Cardiac fibroblast (primary cell): ENCODE measurements at regions not wholly inside any gene's neighbourhood (a gene's known extent, or its start where the extent isn't known, plus 50 kb on each side); places are given as distances from the start of the nearest gene placed in this dataset.

Experiments
- DNase-seq, 2 donors: peaks; one replicate each; pipeline versions ENCODE4 v3.0.0 to v3.0.0-alpha.2; 2010; ENCODE audit warnings: low read depth in 2 of 2
- H3K4me3 ChIP-seq, 2 donors: replicated peaks in 1 of 2; 1 replicate in 1 of 2; 2 replicates in 1 of 2; pipeline ENCODE4 v1.5.1; 2011; ENCODE audit warnings: low read depth in 2 of 2, low read length in 2 of 2, mild to moderate bottlenecking in 2 of 2, moderate library complexity in 1 of 2
- CTCF ChIP-seq: IDR thresholded peaks from one replicate; pipeline ENCODE4 v1.5.1; 2011; ENCODE audit warnings: low read depth, mild to moderate bottlenecking, low read length, inconsistent platforms

GRCh38 chrX:20354505-20354904 lies 87.8 kb upstream of the RPS6KA3 start:
- no peak for TF ChIP-seq CTCF
- DNase-seq = no peak

GRCh38 chrX:20352935-20353336 lies 86.2 kb upstream of the RPS6KA3 start:
- no peak for TF ChIP-seq CTCF
- DNase-seq = no peak
- H3K4me3 ChIP-seq = no peak overlapping the region

More at GRCh38 chrX:20354505-20354904, 87.8 kb upstream of the RPS6KA3 start:
- no peak overlapping the region for H3K4me3 ChIP-seq

- no peak for TF ChIP-seq CTCF
- no peak for DNase-seq
- H3K4me3 ChIP-seq = no peak overlapping the region
Observed at GRCh38 chrX:20352504-20352903, 85.8 kb upstream of the RPS6KA3 start.

DNA sequence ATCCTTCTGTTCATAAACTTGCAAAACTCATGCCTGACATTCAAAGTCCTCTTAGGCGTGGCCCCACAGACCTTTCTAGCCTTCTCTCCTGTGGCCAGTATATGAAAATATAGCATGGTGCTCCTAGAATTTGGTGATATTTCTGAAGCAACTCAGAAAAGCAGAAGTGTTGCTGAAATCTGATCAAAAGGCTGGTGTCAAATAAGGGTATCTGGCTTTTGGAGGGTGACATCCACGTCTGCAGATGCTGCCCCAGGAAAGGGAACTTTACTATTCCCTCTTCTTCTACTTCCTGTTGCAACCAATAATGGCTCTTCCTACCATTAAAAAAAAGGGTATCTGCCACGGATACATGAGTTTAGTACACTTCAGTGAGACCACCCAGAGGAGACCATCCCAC lies 83.9 kb upstream of the RPS6KA3 start:
- H3K4me3 ChIP-seq = no peak overlapping the region
- TF ChIP-seq CTCF = no peak
- no peak for DNase-seq

DNA sequence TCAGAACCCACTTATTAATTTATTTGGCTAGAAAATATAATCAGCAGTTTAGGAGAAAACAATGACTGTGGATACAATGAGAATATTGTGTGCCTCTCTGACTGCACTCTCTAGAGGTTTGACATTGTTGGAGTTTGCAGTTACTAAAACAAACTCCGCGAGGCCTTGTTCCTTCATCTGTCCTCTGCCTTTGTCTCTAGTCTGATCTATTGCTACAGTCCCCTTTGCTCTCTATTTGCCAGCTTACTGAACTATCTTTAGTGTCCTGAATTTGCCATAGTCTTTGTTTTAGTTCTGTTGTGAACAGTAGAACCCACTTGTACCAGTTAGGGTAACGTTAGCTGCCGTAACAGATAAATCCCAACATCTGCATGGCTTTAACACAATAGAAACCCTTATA lies 81.4 kb upstream of the RPS6KA3 start:
- H3K4me3 ChIP-seq = no peak overlapping the region
- no peak for DNase-seq
- no peak for TF ChIP-seq CTCF

- TF ChIP-seq CTCF = no peak
- DNase-seq = peak; percentile 19 to 73
Observed at GRCh38 chrX:20347481-20347880, 80.8 kb upstream of the RPS6KA3 start.

GRCh38 chrX:20333672-20334071 lies 67.0 kb upstream of the RPS6KA3 start:
- H3K4me3 ChIP-seq = no peak overlapping the region

More at GRCh38 chrX:20347481-20347880, 80.8 kb upstream of the RPS6KA3 start:
- H3K4me3 ChIP-seq = no peak overlapping the region

More at GRCh38 chrX:20333672-20334071, 67.0 kb upstream of the RPS6KA3 start:
- no peak for TF ChIP-seq CTCF
- DNase-seq = no peak
